Upper lobe of left lung (tissue), 6 donors: ENCODE measurements at regions not wholly inside any gene's neighbourhood (a gene's known extent, or its start where the extent isn't known, plus 50 kb on each side); places are given as distances from the start of the nearest gene placed in this dataset.
A peak's percentile ranks its signal among the peaks of the same experiment; 100 is the strongest.

Experiments used
- ATAC-seq, 2 donors: fragments of 200-7000 bp; cut with Tn5 transposase; one replicate each; pipeline ENCODE4 v1.9.1; 2022; ENCODE audit warnings: mild to moderate bottlenecking in 2 of 2, moderate library complexity in 2 of 2; ENCODE audit not compliant: low FRiP score in 2 of 2
- DNase-seq, 2 donors: peaks; one replicate each; pipeline ENCODE4 v3.0.0-alpha.2; 2019 to 2020
- H3K27ac ChIP-seq, 4 donors: fragments of 200-600 bp; sonication (generic); one replicate each; pipeline ENCODE4 v1.5.1; 2016 to 2019
- H3K27me3 ChIP-seq, 4 donors: fragments of 200-600 bp; sonication (generic); one replicate each; pipeline ENCODE4 v1.5.1; 2017 to 2019
- H3K36me3 ChIP-seq, 4 donors: fragments of 200-600 bp; sonication (generic); one replicate each; pipeline ENCODE4 v1.5.1; 2016 to 2019
- H3K4me1 ChIP-seq, 4 donors: fragments of 200-600 bp; sonication (generic); one replicate each; pipeline ENCODE4 v1.5.1; 2018 to 2019
- H3K4me3 ChIP-seq, 4 donors: fragments of 200-600 bp; sonication (generic); one replicate each; pipeline ENCODE4 v1.5.1; 2017 to 2019; ENCODE audit warnings: mild to moderate bottlenecking in 2 of 4, moderate library complexity in 1 of 4
- H3K9me3 ChIP-seq, 4 donors: fragments of 200-600 bp; sonication (generic); one replicate each; pipeline ENCODE4 v1.5.1; 2018 to 2019
- CTCF ChIP-seq, 6 experiments: fragments of 450-650 bp in 4 of 6; fragments of 200-600 bp in 2 of 6; sonication (generic) in 2 of 6; IDR thresholded peaks; one replicate each; pipeline ENCODE4 v1.5.1; 2016 to 2019; ENCODE audit warnings: antibody characterized with exemption in 6 of 6
- EP300 ChIP-seq, 4 donors: sonication (generic); formaldehyde crosslinking; IDR thresholded peaks; one replicate each; pipeline ENCODE4 v1.5.1; 2017; ENCODE audit warnings: antibody characterized with exemption in 4 of 4, control low read depth in 2 of 4
- POLR2A ChIP-seq, 4 donors: fragments of 450-650 bp; IDR thresholded peaks; one replicate each; pipeline ENCODE4 v1.5.1; 2016 to 2017; ENCODE audit warnings: antibody characterized with exemption in 4 of 4, mild to moderate bottlenecking in 2 of 4
- POLR2AphosphoS5 ChIP-seq, 2 donors: sonication (generic); formaldehyde crosslinking; IDR thresholded peaks; one replicate each; pipeline ENCODE4 v1.5.1; 2017; ENCODE audit warnings: antibody characterized with exemption in 2 of 2
- WGBS, 2 donors: methylation state at CpG; one replicate each; pipeline ENCODE4 v1.1.5; 2017 to 2018; 5-methylcytosine and 5-hydroxymethylcytosine counted together
- donor health status: DM: no; HTN: no; CAD: no; lungs with moderate emphysema.
- donor health status: DM: no; HTN: yes; CAD: no; lungs with severe emphysema.

GRCh38 chr10:128324058-128324827 is 198.0 kb upstream of the MKI67 start:
- ATAC-seq = peak in 1 of 2 donors; percentile 66
- 48 to 58% methylated on average over 13 to 14 of the region's 14 CpGs for WGBS, 2 donors

GRCh38 chr10:128325788-128326187 is 199.6 kb upstream of the MKI67 start:
- no peaks in the 10 kb centered on the region for H3K27me3 ChIP-seq
- H3K9me3 ChIP-seq = no peaks in the 10 kb centered on the region
- no peaks in the 10 kb centered on the region for H3K36me3 ChIP-seq
- TF ChIP-seq CTCF (IDR thresholded peaks at IDR 0.05) = no peak
- no peak for TF ChIP-seq EP300 (IDR thresholded peaks at IDR 0.05)
- no peak for TF ChIP-seq POLR2A (IDR thresholded peaks at IDR 0.05)
- TF ChIP-seq POLR2AphosphoS5 (IDR thresholded peaks at IDR 0.05) = no peak
- no peak overlapping the region for H3K27ac ChIP-seq
- H3K4me3 ChIP-seq = no peak overlapping the region
- no peak for ATAC-seq
- 88% methylated on average over 9 of the region's 9 CpGs for WGBS, 2 donors
- no peaks in the 10 kb centered on the region for H3K4me1 ChIP-seq
- no peak for DNase-seq

More at GRCh38 chr10:128324058-128324827, 198.0 kb upstream of the MKI67 start:
- Histone ChIP-seq H3K4me3 (no peak overlapping the region), H3K27me3 (no peaks in the 10 kb centered on the region), H3K4me1 (no peaks in the 10 kb centered on the region), H3K36me3 (no peaks in the 10 kb centered on the region), H3K9me3 (no peaks in the 10 kb centered on the region), H3K27ac (no peak overlapping the region)
- TF ChIP-seq EP300 (IDR thresholded peaks at IDR 0.05) = no peak
- TF ChIP-seq CTCF (IDR thresholded peaks at IDR 0.05) = peak in 1 of 6 experiments; percentile 9
- DNase-seq = peak in 1 of 2 donors; percentile 48

- 90 to 92% methylated on average over 17 to 19 of the region's 19 CpGs for WGBS, 2 donors
- H3K4me3 ChIP-seq = no peak overlapping the region
- H3K27me3 ChIP-seq = no peaks in the 10 kb centered on the region
- ATAC-seq = no peak
- no peak overlapping the region for H3K27ac ChIP-seq
- peak in 1 of 2 donors; percentile 33 for DNase-seq
- no peaks in the 10 kb centered on the region for H3K9me3 ChIP-seq
- TF ChIP-seq POLR2A (IDR thresholded peaks at IDR 0.05) (no peak), CTCF (IDR thresholded peaks at IDR 0.05) (no peak), POLR2AphosphoS5 (IDR thresholded peaks at IDR 0.05) (no peak), EP300 (IDR thresholded peaks at IDR 0.05) (no peak)
- H3K36me3 ChIP-seq = no peaks in the 10 kb centered on the region
- H3K4me1 ChIP-seq = no peaks in the 10 kb centered on the region
These were observed 200.0 kb upstream of the MKI67 start for GRCh38 chr10:128326251-128326650.

- no peak overlapping the region for H3K27ac ChIP-seq
- ATAC-seq (peak in 1 of 2 donors; percentile 22), DNase-seq (peak in 1 of 2 donors; percentile 56)
- 90 to 96% methylated on average over 4 to 11 of the region's 11 CpGs for WGBS, 2 donors
- H3K36me3 ChIP-seq = no peaks in the 10 kb centered on the region
- no peak overlapping the region for H3K4me3 ChIP-seq
- no peaks in the 10 kb centered on the region for H3K27me3 ChIP-seq
- no peaks in the 10 kb centered on the region for H3K9me3 ChIP-seq
- no peaks in the 10 kb centered on the region for H3K4me1 ChIP-seq
- TF ChIP-seq POLR2A (IDR thresholded peaks at IDR 0.05) = no peak
- TF ChIP-seq CTCF (IDR thresholded peaks at IDR 0.05) = no peak
- no peak for TF ChIP-seq EP300 (IDR thresholded peaks at IDR 0.05)
- no peak for TF ChIP-seq POLR2AphosphoS5 (IDR thresholded peaks at IDR 0.05)
These were observed 200.6 kb upstream of the MKI67 start for GRCh38 chr10:128326851-128327250.

- Histone ChIP-seq H3K4me1 (no peaks in the 10 kb centered on the region), H3K4me3 (no peak overlapping the region), H3K27me3 (no peaks in the 10 kb centered on the region), H3K27ac (no peak overlapping the region), H3K9me3 (no peaks in the 10 kb centered on the region), H3K36me3 (no peaks in the 10 kb centered on the region)
- no peak for DNase-seq
- 68 to 75% methylated on average over 6 of the region's 6 CpGs for WGBS, 2 donors
- TF ChIP-seq CTCF (IDR thresholded peaks at IDR 0.05) (no peak), EP300 (IDR thresholded peaks at IDR 0.05) (no peak)
- ATAC-seq = no peak
These were observed 210.2 kb upstream of the MKI67 start for GRCh38 chr10:128336401-128336800.
